HG03108 (cell line): ENCODE measurements at regions not wholly inside any gene's neighbourhood (a gene's known extent, or its start where the extent isn't known, plus 50 kb on each side); places are given as distances from the start of the nearest gene placed in this dataset.
"Not testable (repeated sequence)": the region's sequence is repeated elsewhere in the genome, so short reads cannot be mapped to it uniquely, and the experiment has no call there.

Experiments used
- ATAC-seq: cut with Tn5 transposase; IDR thresholded peaks from one replicate; pipeline ENCODE4 v1.9.1; 2021; ENCODE audit warnings: moderate library complexity; ENCODE audit not compliant: unreplicated experiment

- no peak for ATAC-seq
These were observed 250.2 kb upstream of the SLITRK1 start for GRCh38 chr13:84132491-84132890.

GRCh38 chr13:84131249-84131648 lies 249.0 kb upstream of the SLITRK1 start:
- ATAC-seq = no peak

- ATAC-seq = no peak
These were observed 248.3 kb upstream of the SLITRK1 start for GRCh38 chr13:84130495-84131114.

DNA sequence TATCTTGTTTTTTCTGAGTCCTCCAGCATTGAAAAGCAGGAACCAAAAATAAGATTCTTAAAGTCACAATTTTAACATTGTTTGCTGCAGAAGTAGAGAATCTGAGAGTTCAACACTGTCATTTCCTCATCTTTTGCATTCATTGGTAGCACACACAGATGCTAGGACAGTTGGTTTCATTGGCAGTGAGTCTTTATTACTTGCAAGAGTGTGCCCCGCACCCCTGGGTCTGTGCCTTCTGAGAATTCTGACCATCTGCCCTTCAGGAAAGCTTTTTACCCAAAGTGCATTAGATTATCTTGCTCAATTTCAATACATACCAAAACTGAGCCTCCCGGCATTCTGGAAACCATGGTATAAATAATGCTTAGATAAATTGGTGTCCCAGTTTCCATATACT lies 247.7 kb upstream of the SLITRK1 start:
- ATAC-seq = no peak

- ATAC-seq = no peak
These were observed 245.4 kb upstream of the SLITRK1 start for GRCh38 chr13:84127597-84128128.

- ATAC-seq = no peak
These were observed 244.4 kb upstream of the SLITRK1 start for GRCh38 chr13:84126671-84127171.

- ATAC-seq = no peak
These were observed 239.2 kb upstream of the SLITRK1 start for GRCh38 chr13:84121456-84121855.

DNA sequence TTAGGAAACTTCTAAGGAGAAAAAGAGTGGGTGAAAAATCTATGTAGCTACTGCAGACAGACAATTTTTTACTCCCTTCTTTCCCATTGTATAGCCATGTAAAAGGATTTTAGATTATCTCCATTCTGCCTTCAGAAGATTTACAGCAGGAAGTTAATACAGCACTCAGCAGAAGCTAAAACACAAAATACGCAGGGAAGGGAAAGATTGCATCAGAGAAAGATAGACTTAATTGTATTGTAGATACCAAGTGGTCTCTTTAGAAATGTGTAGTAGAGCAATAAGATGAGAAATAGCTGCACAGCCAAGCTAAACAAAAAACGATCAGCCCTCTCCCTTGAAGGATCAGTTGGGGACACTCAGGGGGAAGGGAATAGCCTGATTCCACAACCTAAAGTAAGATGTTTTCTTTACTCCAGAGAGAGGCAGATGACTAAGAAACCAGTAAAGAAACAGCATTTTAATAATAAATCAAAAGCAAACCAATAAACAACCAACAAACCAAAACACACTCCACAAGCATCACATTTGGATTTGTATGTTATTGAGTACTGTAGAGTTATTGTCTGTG lies 236.7 kb upstream of the SLITRK1 start:
- no peak for ATAC-seq

DNA sequence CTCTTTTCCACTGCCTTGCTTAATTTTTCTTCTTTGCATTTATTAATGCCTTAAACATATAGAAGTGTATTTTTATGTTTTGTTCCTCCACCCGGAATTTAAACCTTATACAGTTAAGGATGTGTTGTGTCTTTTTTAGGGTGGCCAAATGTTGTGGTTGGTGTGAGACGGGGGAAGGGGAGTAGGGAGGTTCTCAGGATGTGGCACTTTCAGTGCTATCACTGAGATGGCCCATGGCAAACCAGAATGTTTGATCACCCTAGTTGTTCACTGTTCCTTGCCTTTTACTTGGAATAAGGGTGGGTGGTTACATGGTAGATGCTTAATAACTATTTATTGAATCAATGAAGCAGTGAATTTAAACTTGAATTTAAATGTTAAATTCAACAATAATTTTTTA lies 216.0 kb upstream of the SLITRK1 start:
- ATAC-seq = no peak

DNA sequence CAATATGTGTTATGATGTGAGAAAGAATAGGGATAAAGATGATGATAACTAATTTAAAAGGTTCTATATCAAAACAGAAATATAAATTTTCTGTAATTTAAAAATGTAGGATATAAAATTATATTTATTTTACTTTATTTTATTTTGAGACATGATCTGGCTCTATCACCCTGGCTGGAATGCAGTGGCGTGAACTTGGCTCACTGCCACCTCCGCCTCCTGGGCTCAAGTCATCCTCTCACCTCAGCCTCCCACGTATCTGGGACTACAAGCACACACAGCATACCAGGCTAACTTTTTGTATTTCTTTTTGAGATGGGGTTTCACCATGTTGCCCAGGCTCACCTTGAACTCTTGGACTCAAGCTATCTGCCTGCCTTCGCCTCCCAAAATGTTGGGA lies 214.9 kb upstream of the SLITRK1 start:
- ATAC-seq = no peak

GRCh38 chr13:84096216-84096615 lies 213.9 kb upstream of the SLITRK1 start:
- ATAC-seq = no peak

- no peak for ATAC-seq
These were observed 206.7 kb upstream of the SLITRK1 start for GRCh38 chr13:84088996-84089395.

DNA sequence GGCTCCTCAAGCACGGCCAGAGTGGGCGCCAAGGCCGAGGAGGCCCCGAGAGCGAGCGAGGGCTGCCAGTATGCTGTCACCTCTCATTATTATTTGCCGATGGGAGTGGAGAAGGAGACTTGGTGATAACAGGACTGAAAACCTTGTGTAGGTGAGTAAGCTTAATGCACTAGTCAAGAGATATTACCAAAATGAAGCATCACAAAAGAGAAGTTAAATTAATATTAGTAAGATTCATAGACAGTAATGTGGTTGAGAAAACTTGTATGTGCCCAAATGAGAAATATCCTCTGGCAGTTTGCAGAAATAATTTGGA lies 204.5 kb upstream of the SLITRK1 start:
- no peak for ATAC-seq

DNA sequence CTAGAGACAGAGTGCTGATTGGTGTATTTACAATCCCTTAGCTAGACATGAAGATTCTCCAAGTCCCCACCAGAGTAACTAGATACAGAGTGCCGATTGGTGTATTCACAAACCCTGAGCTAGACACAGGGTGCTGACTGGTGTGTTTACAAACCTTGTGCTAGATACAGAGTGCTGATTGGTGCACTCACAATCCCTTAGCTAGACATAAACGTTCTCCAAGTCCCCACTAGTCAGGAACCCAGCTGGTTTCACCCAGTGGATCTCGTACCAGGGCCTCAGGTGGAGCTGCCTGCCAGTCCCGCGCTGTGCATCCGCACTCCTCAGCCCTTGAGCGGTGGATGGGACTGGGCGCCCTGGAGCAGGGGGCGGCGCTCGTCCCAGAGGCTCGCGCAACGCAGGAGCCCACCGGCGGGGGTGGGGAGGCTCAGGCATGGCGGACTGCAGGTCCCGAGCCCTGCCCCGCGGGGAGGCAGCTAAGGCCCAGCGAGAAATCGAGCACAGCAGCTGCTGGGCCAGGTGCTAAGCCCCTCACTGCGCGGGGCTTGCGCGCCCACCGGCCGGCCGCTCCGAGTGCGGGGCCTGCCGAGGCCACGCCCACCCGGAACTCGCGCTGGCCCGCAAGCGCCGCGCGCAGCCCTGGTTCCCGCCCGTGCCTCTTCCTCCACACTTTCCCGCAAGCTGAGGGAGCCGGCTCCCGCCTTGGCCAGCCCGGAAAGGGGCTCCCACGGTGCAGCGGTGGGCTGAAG lies 204.0 kb upstream of the SLITRK1 start:
- ATAC-seq = not testable (repeated sequence)

- no peak for ATAC-seq
These were observed 200.2 kb upstream of the SLITRK1 start for GRCh38 chr13:84082462-84082861.

DNA sequence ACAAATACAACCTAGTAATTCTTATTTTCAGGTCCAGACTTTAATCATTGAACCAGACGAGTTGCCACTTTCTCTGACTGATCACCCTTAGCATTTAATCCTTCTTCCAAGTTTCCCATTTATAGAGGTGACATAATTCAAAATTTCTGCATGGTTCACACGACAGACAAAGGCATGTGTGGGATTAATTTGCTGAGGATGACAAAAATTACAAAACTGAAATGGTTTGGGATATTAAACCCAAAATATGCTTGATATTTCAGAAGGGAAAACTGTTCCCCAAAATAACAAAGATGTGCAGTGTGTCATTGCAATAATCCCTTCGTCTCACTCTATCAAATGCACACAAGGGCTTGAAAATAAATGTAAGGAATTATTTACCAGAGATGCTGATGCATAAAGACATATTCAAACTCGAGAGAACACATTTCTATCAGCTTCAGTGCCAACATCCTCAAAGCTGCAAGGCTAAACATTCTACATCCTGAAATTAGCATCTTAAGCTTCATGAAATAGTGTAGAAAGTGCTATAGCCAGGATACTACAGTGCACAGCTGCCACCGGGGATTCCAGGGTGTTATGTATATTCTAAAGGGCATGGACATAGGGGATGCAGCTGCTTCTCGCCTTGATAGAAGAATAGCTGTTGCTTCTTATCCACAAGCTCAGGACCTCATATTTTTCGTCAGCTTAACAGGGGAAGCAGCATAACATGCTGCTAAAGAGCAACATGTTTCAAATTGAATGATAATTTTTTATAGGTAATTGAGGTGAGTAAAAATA lies 198.7 kb upstream of the SLITRK1 start:
- ATAC-seq = no peak

- no peak for ATAC-seq
These were observed 195.0 kb upstream of the SLITRK1 start for GRCh38 chr13:84077271-84077670.

GRCh38 chr13:84076280-84076679 lies 194.0 kb upstream of the SLITRK1 start:
- ATAC-seq = no peak

- ATAC-seq = no peak
These were observed 168.3 kb upstream of the SLITRK1 start for GRCh38 chr13:84050536-84050935.

DNA sequence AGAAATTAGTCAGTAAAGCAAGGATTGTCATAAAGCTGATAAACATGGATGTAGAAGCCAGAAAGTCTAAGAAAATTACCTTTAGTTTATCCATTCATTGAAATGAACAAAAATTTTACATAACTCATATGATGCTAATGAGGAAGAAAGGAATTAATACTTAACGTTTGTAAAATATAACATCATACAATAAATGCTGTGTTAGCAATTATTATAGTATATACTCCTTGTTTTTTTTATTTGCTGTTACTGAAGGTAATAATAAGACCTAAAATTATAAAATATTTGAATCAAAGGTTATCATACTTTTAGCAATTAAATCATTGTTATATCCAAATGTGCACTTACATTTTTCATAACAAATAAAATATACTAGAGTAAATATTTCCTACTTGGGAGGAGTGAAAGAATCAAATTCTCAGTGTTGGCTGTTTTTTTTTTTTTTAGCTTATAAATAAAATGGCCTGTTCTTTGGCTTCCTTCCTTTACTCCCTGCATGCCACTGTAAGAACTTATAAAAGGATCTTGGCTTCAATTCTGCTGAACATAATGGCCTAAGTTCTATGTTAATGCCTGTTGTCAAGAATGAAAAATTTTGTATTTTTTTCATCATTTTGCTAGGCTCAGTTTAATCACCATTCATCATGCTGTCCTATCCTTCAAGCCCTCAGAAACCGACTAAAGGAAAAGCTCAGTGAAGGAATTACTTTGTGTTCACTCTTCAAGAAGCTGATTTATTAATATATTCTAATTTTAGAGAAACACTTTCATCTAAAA lies 167.4 kb upstream of the SLITRK1 start:
- no peak for ATAC-seq

- ATAC-seq = no peak
These were observed 162.5 kb upstream of the SLITRK1 start for GRCh38 chr13:84044805-84045204.
